Jurkat, Clone E6-1 (cell line): ENCODE measurements at regions not wholly inside any gene's neighbourhood (a gene's known extent, or its start where the extent isn't known, plus 50 kb on each side); places are given as distances from the start of the nearest gene placed in this dataset.
"Not testable (repeated sequence)": the region's sequence is repeated elsewhere in the genome, so short reads cannot be mapped to it uniquely, and the experiment has no call there.

Experiments
- DNase-seq: peaks from one replicate; pipeline ENCODE4 v3.0.0-alpha.2; 2011; ENCODE audit warnings: low read depth, low spot score
- H3K4me3 ChIP-seq: 2 replicates; pipeline ENCODE4 v1.5.1; 2011; ENCODE audit warnings: mild to moderate bottlenecking, low read length, control low read depth, moderate library complexity

GRCh38 chr22:12384612-12385011 lies 3143.4 kb upstream of the OR11H1 start:
- DNase-seq, H3K4me3 ChIP-seq: not testable (repeated sequence)

GRCh38 chr22:12388824-12389800 lies 3138.9 kb upstream of the OR11H1 start:
- not testable (repeated sequence) for DNase-seq, H3K4me3 ChIP-seq

GRCh38 chr22:12397270-12397669 lies 3130.7 kb upstream of the OR11H1 start:
- H3K4me3 ChIP-seq, DNase-seq: not testable (repeated sequence)

- H3K4me3 ChIP-seq = not testable (repeated sequence)
- DNase-seq = peak; percentile 35
Observed at GRCh38 chr22:12401942-12402341, 3126.1 kb upstream of the OR11H1 start.

- peak; percentile 21 for DNase-seq
- H3K4me3 ChIP-seq = not testable (repeated sequence)
Observed at GRCh38 chr22:12402531-12402930, 3125.5 kb upstream of the OR11H1 start.

GRCh38 chr22:12435890-12436289 lies 3092.1 kb upstream of the OR11H1 start:
- H3K4me3 ChIP-seq = not testable (repeated sequence)
- DNase-seq = peak; percentile 93
